Mucosa of rectum (tissue), 2 donors: ENCODE measurements at regions not wholly inside any gene's neighbourhood (a gene's known extent, or its start where the extent isn't known, plus 50 kb on each side); places are given as distances from the start of the nearest gene placed in this dataset.

ENCODE experiments used
- H3K27ac ChIP-seq, 2 donors: one replicate each; pipeline ENCODE4 v1.7.0; 2013; ENCODE audit warnings: inconsistent platforms in 2 of 2, low read depth in 2 of 2, low read length in 2 of 2
- H3K27me3 ChIP-seq, 2 donors: one replicate each; pipeline ENCODE4 v1.7.0; 2013; ENCODE audit warnings: low read length in 2 of 2; ENCODE audit not compliant: control insufficient read depth in 2 of 2, insufficient read depth in 2 of 2
- H3K36me3 ChIP-seq, 2 donors: one replicate each; pipeline ENCODE4 v1.7.0; 2013; ENCODE audit warnings: low read length in 2 of 2; ENCODE audit not compliant: control insufficient read depth in 2 of 2, insufficient read depth in 2 of 2
- H3K4me1 ChIP-seq, 2 donors: one replicate each; pipeline ENCODE4 v1.7.0; 2013; ENCODE audit warnings: low read length in 2 of 2, mild to moderate bottlenecking in 1 of 2; ENCODE audit not compliant: control insufficient read depth in 2 of 2, insufficient read depth in 2 of 2
- H3K4me3 ChIP-seq, 2 donors: one replicate each; pipeline ENCODE4 v1.7.0; 2013; ENCODE audit warnings: low read length in 2 of 2
- H3K9ac ChIP-seq, 2 donors: one replicate each; pipeline ENCODE4 v1.7.0; 2013; ENCODE audit warnings: low read length in 2 of 2, low read depth in 1 of 2, mild to moderate bottlenecking in 1 of 2
- H3K9me3 ChIP-seq, 2 donors: one replicate each; pipeline ENCODE4 v1.7.0; 2013; ENCODE audit warnings: low read length in 2 of 2; ENCODE audit not compliant: control insufficient read depth in 2 of 2
- donor health status: healthy.
- donor health status: Normal muscosa, but diverticular disease.

- Histone ChIP-seq H3K27me3 (peaks cover 2 to 4% of the 10 kb centered on the region in 2 donors), H3K4me1 (no peaks in the 10 kb centered on the region), H3K36me3 (no peaks in the 10 kb centered on the region), H3K4me3 (no peak overlapping the region), H3K9me3 (peaks cover 0 to 2% of the 10 kb centered on the region in 2 donors), H3K9ac (no peak overlapping the region), H3K27ac (no peak overlapping the region)
These were observed 212.7 kb upstream of the BCOR start for GRCh38 chrX:40310447-40310846.

- H3K4me3 ChIP-seq = no peak overlapping the region
- no peak overlapping the region for H3K9ac ChIP-seq
- peaks cover 0 to 2% of the 10 kb centered on the region in 2 donors for H3K9me3 ChIP-seq
- no peaks in the 10 kb centered on the region for H3K36me3 ChIP-seq
- H3K27me3 ChIP-seq = peaks cover 2 to 4% of the 10 kb centered on the region in 2 donors
- H3K27ac ChIP-seq = no peak overlapping the region
- no peaks in the 10 kb centered on the region for H3K4me1 ChIP-seq
These were observed 212.3 kb upstream of the BCOR start for GRCh38 chrX:40310016-40310415.

DNA sequence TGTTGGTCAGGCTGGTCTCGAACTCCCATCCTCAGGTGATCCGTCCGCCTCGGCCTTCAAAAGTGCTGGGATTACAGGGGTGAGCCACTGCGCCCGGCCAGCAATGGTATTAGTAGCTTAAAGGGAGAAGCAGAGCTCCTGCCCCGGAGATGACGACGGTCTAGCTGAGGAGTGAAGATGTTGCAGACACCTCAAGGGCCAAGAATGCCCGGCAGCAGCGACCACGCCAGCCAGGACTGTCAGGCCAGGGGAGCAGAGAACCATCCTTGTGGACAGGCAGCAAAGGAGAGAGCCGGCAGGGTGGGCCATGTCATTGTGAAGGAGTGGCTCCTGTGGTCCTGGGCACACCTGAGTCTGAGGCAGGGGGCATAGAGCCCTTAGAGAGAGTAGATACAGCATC is 210.1 kb upstream of the BCOR start:
- Histone ChIP-seq H3K27ac (no peak overlapping the region), H3K9me3 (peaks cover 0 to 2% of the 10 kb centered on the region in 2 donors), H3K36me3 (no peaks in the 10 kb centered on the region), H3K9ac (no peak overlapping the region), H3K27me3 (peaks cover 2 to 6% of the 10 kb centered on the region in 2 donors), H3K4me3 (no peak overlapping the region), H3K4me1 (no peaks in the 10 kb centered on the region)

DNA sequence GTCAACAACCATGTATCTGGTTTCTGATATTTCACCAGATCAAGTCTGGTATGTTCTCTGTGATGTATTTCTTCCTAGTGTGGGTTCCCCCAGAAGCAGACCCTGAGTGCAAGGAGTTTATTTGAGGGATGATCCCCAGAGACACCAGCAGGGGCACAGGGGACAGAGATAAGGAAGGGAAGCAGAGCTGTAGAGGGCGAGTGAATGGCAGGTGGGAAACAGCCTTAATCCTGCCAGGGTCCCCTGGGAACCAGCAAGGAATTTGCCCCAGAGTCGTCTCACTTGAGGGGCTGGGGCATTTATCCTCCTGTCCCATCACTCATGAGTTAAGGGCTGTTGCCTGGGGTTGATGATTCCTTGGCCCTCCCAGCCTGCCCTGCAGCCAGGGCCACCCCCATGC is 206.4 kb upstream of the BCOR start:
- Histone ChIP-seq H3K36me3 (no peaks in the 10 kb centered on the region), H3K4me3 (no peak overlapping the region), H3K27ac (no peak overlapping the region), H3K4me1 (no peaks in the 10 kb centered on the region), H3K9me3 (no peaks in the 10 kb centered on the region), H3K27me3 (peaks cover 0 to 14% of the 10 kb centered on the region in 2 donors), H3K9ac (no peak overlapping the region)

- Histone ChIP-seq H3K9me3 (no peaks in the 10 kb centered on the region), H3K27me3 (peaks cover 0 to 14% of the 10 kb centered on the region in 2 donors), H3K36me3 (no peaks in the 10 kb centered on the region), H3K27ac (no peak overlapping the region), H3K4me3 (no peak overlapping the region), H3K4me1 (no peaks in the 10 kb centered on the region), H3K9ac (no peak overlapping the region)
These were observed 205.7 kb upstream of the BCOR start for GRCh38 chrX:40303256-40304077.

GRCh38 chrX:40300286-40300890 is 202.6 kb upstream of the BCOR start:
- Histone ChIP-seq H3K4me1 (no peaks in the 10 kb centered on the region), H3K27me3 (peaks cover 0 to 20% of the 10 kb centered on the region in 2 donors), H3K9me3 (no peaks in the 10 kb centered on the region), H3K4me3 (no peak overlapping the region), H3K27ac (no peak overlapping the region), H3K36me3 (no peaks in the 10 kb centered on the region), H3K9ac (no peak overlapping the region)

GRCh38 chrX:40299641-40300046 is 201.9 kb upstream of the BCOR start:
- Histone ChIP-seq H3K9me3 (no peaks in the 10 kb centered on the region), H3K4me1 (no peaks in the 10 kb centered on the region), H3K36me3 (no peaks in the 10 kb centered on the region), H3K9ac (no peak overlapping the region), H3K4me3 (no peak overlapping the region), H3K27me3 (peaks cover 0 to 20% of the 10 kb centered on the region in 2 donors), H3K27ac (no peak overlapping the region)

DNA sequence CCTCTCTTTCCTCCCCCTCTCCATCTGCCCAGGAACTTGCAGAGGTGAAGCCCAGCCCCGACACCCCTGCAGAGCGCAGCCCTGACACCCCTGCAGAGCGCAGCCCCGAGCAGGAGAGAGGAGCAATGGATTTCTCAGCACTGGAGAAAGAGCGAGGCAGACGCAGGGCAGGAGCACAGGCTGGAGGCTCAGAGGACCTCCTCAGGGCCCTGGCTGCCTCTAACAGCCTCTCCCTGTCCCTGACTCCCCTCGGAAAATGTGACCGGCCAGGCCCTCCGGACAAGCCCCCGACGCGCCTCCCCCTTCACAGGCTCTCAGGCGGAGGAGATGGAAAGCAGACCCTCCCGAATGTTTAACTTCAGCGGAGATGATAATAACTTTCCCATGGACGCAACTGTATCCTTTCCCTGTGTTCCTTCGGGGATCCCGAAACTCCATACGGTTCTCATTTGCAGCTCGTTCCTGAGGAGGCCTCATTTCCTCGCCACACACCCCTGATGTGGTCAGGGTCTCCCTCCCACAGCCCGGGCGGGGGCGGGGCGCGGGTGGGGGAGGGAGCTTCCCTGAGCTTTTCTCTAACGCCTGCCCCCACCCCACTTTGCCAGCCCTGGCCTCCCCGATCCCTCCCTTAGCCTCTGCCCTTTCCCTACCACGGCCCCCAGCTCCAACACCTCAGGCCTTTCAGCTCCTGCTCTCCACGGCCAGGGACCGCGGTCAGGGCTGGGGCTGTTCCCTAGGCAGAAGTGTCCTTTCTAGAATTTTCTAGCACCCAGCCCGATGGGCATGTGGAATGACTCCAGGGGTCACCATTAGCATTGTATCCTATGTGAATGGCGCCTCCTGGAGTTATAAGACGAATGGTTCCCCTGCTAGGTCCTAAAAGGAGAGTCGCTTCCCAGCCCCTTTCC is 201.1 kb upstream of the BCOR start:
- H3K4me3 ChIP-seq = no peak overlapping the region
- H3K36me3 ChIP-seq = no peaks in the 10 kb centered on the region
- no peak overlapping the region for H3K27ac ChIP-seq
- no peaks in the 10 kb centered on the region for H3K9me3 ChIP-seq
- H3K4me1 ChIP-seq = no peaks in the 10 kb centered on the region
- H3K27me3 ChIP-seq = peaks cover 0 to 20% of the 10 kb centered on the region in 2 donors
- no peak overlapping the region for H3K9ac ChIP-seq

GRCh38 chrX:40298069-40298468 is 200.3 kb upstream of the BCOR start:
- Histone ChIP-seq H3K9me3 (no peaks in the 10 kb centered on the region), H3K9ac (no peak overlapping the region), H3K27ac (no peak overlapping the region), H3K4me3 (no peak overlapping the region), H3K36me3 (no peaks in the 10 kb centered on the region), H3K27me3 (peaks cover 0 to 20% of the 10 kb centered on the region in 2 donors), H3K4me1 (no peaks in the 10 kb centered on the region)

DNA sequence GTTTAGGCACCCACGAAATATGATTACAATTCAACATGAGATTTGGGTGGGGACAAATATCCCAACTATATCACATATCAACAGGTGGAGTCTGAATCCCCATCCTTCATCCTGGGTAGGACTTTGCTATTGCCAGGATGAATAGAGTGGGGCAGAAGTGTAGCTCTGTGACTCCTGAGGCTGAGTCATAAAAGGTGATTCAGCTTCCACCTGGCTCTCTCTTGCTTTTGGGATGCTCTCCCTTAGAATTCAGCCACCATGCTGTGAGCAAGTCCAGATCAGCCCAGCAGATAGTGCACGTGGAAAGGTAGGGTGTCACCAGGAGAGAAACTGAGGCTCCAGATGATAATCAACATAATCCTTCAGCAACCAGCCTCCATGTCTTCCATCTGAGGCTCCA is 193.8 kb upstream of the BCOR start:
- Histone ChIP-seq H3K9me3 (peaks cover 4 to 6% of the 10 kb centered on the region in 2 donors), H3K4me1 (no peaks in the 10 kb centered on the region)

More for the DNA sequence above, 193.8 kb upstream of the BCOR start:
- no peak overlapping the region for H3K9ac ChIP-seq
- H3K36me3 ChIP-seq = no peaks in the 10 kb centered on the region
- H3K27me3 ChIP-seq = peaks cover 0 to 6% of the 10 kb centered on the region in 2 donors
- H3K27ac ChIP-seq = no peak overlapping the region
- H3K4me3 ChIP-seq = no peak overlapping the region
